Progenitor cell of endocrine pancreas (in vitro differentiated cells): ENCODE measurements at regions not wholly inside any gene's neighbourhood (a gene's known extent, or its start where the extent isn't known, plus 50 kb on each side); places are given as distances from the start of the nearest gene placed in this dataset.

ENCODE experiments used
- DNase-seq: peaks from one replicate; pipeline ENCODE4 v3.0.0; 2021; ENCODE audit warnings: low spot score; ENCODE audit not compliant: unreplicated experiment
- H3K27ac Mint-ChIP-seq: 2 replicates; pipeline ENCODE4 v1.8.0; 2021; ENCODE audit warnings: mild to moderate bottlenecking, moderate library complexity, mixed read lengths
- H3K27me3 Mint-ChIP-seq: 2 replicates; pipeline ENCODE4 v1.8.0; 2021; ENCODE audit warnings: mixed read lengths
- H3K36me3 Mint-ChIP-seq: 2 replicates; pipeline ENCODE4 v1.8.0; 2022; ENCODE audit warnings: mixed read lengths; ENCODE audit not compliant: insufficient read depth
- H3K4me1 Mint-ChIP-seq: 2 replicates; pipeline ENCODE4 v1.8.0; 2021; ENCODE audit warnings: low read depth, mixed read lengths
- H3K4me3 Mint-ChIP-seq: 2 replicates; pipeline ENCODE4 v1.8.0; 2021; ENCODE audit warnings: low read depth, mild to moderate bottlenecking, moderate library complexity, mixed read lengths
- H3K9me3 Mint-ChIP-seq: 2 replicates; pipeline ENCODE4 v1.8.0; 2021; ENCODE audit warnings: low read depth, mixed read lengths
- CTCF ChIP-seq: fragments of 200-600 bp; sonication (generic); IDR thresholded peaks from one replicate; pipeline ENCODE4 v1.5.0; 2021; ENCODE audit warnings: antibody characterized with exemption, mild to moderate bottlenecking; ENCODE audit not compliant: unreplicated experiment

GRCh38 chr5:67333171-67333570 lies 136.6 kb upstream of the CD180 start:
- H3K4me3 Mint-ChIP-seq: no peak overlapping the region
- H3K9me3 Mint-ChIP-seq: peaks cover 28% of the 10 kb centered on the region
- no peaks in the 10 kb centered on the region for H3K4me1 Mint-ChIP-seq
- H3K27ac Mint-ChIP-seq: no peak overlapping the region
- H3K27me3 Mint-ChIP-seq: no peaks in the 10 kb centered on the region
- TF ChIP-seq CTCF: no peak
- no peaks in the 10 kb centered on the region for H3K36me3 Mint-ChIP-seq
- no peak for DNase-seq

- H3K4me1 Mint-ChIP-seq: no peaks in the 10 kb centered on the region
- H3K27ac Mint-ChIP-seq: no peak overlapping the region
- no peak for DNase-seq
- no peaks in the 10 kb centered on the region for H3K36me3 Mint-ChIP-seq
- TF ChIP-seq CTCF: no peak
- no peaks in the 10 kb centered on the region for H3K27me3 Mint-ChIP-seq
- peaks cover 28% of the 10 kb centered on the region for H3K9me3 Mint-ChIP-seq
- no peak overlapping the region for H3K4me3 Mint-ChIP-seq
Measured at GRCh38 chr5:67331296-67331925, 134.8 kb upstream of the CD180 start.

- H3K4me3 Mint-ChIP-seq: no peak overlapping the region
- DNase-seq: no peak
- no peak for TF ChIP-seq CTCF
- no peaks in the 10 kb centered on the region for H3K27me3 Mint-ChIP-seq
- no peaks in the 10 kb centered on the region for H3K36me3 Mint-ChIP-seq
- no peak overlapping the region for H3K27ac Mint-ChIP-seq
- no peaks in the 10 kb centered on the region for H3K9me3 Mint-ChIP-seq
- H3K4me1 Mint-ChIP-seq: no peaks in the 10 kb centered on the region
Measured at GRCh38 chr5:67319935-67320725, 123.5 kb upstream of the CD180 start.

- no peak for DNase-seq
- Mint-ChIP-seq H3K27ac (no peak overlapping the region), H3K9me3 (no peaks in the 10 kb centered on the region), H3K27me3 (no peaks in the 10 kb centered on the region), H3K4me1 (no peaks in the 10 kb centered on the region), H3K36me3 (no peaks in the 10 kb centered on the region), H3K4me3 (no peak overlapping the region)
- TF ChIP-seq CTCF: no peak
Measured at GRCh38 chr5:67318746-67319145, 122.1 kb upstream of the CD180 start.

- no peak for DNase-seq
- TF ChIP-seq CTCF: no peak
- no peak overlapping the region for H3K4me3 Mint-ChIP-seq
- H3K9me3 Mint-ChIP-seq: peaks cover 8% of the 10 kb centered on the region
- H3K36me3 Mint-ChIP-seq: no peaks in the 10 kb centered on the region
- H3K27me3 Mint-ChIP-seq: no peaks in the 10 kb centered on the region
- H3K4me1 Mint-ChIP-seq: no peaks in the 10 kb centered on the region
- H3K27ac Mint-ChIP-seq: no peak overlapping the region
Measured at GRCh38 chr5:67317603-67318002, 121.0 kb upstream of the CD180 start.
